BE2C (cell line): ENCODE measurements at regions not wholly inside any gene's neighbourhood (a gene's known extent, or its start where the extent isn't known, plus 50 kb on each side); places are given as distances from the start of the nearest gene placed in this dataset.

ENCODE experiments used
- DNase-seq: peaks from one replicate; pipeline ENCODE4 v3.0.0-alpha.2; 2020
- H3K27me3 ChIP-seq: fragments of 250-450 bp; sonication (Bioruptor Pico); 2 replicates; pipeline ENCODE4 v1.5.1; 2020; ENCODE audit warnings: mild to moderate bottlenecking
- H3K36me3 ChIP-seq: fragments of 250-450 bp; sonication (Bioruptor Pico); 2 replicates; pipeline ENCODE4 v1.5.1; 2020; ENCODE audit warnings: mild to moderate bottlenecking
- H3K4me1 ChIP-seq: fragments of 250-450 bp; sonication (Bioruptor Pico); 2 replicates; pipeline ENCODE4 v1.5.1; 2020
- H3K4me3 ChIP-seq: 2 replicates; pipeline ENCODE4 v1.5.1; 2011; ENCODE audit warnings: low read depth, low read length
- H3K9me3 ChIP-seq: fragments of 250-450 bp; sonication (Bioruptor Pico); 2 replicates; pipeline ENCODE4 v1.5.1; 2020
- TF ChIP-seq, protein P1 (sequence below): IDR thresholded peaks from 2 replicates; pipeline ENCODE4 v1.5.1; 2012; ENCODE audit warnings: mild to moderate bottlenecking, low read depth, low read length

- Histone ChIP-seq H3K9me3 (no peaks in the 10 kb centered on the region), H3K36me3 (no peaks in the 10 kb centered on the region), H3K4me3 (no peak overlapping the region), H3K27me3 (no peaks in the 10 kb centered on the region), H3K4me1 (no peaks in the 10 kb centered on the region)
- no peak for DNase-seq
- TF ChIP-seq, protein P1, sequence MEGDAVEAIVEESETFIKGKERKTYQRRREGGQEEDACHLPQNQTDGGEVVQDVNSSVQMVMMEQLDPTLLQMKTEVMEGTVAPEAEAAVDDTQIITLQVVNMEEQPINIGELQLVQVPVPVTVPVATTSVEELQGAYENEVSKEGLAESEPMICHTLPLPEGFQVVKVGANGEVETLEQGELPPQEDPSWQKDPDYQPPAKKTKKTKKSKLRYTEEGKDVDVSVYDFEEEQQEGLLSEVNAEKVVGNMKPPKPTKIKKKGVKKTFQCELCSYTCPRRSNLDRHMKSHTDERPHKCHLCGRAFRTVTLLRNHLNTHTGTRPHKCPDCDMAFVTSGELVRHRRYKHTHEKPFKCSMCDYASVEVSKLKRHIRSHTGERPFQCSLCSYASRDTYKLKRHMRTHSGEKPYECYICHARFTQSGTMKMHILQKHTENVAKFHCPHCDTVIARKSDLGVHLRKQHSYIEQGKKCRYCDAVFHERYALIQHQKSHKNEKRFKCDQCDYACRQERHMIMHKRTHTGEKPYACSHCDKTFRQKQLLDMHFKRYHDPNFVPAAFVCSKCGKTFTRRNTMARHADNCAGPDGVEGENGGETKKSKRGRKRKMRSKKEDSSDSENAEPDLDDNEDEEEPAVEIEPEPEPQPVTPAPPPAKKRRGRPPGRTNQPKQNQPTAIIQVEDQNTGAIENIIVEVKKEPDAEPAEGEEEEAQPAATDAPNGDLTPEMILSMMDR = no peak
Observed at GRCh38 chr2:217366266-217366895, 506.5 kb upstream of the TNP1 start.

GRCh38 chr2:217365656-217366055 is 505.8 kb upstream of the TNP1 start:
- DNase-seq = no peak
- H3K4me3 ChIP-seq = no peak overlapping the region
- TF ChIP-seq, protein P1 = no peak
- no peaks in the 10 kb centered on the region for H3K9me3 ChIP-seq
- H3K4me1 ChIP-seq = peaks cover 5% of the 10 kb centered on the region
- no peaks in the 10 kb centered on the region for H3K27me3 ChIP-seq
- no peaks in the 10 kb centered on the region for H3K36me3 ChIP-seq

- TF ChIP-seq, protein P1 = no peak
- DNase-seq = no peak
- no peaks in the 10 kb centered on the region for H3K9me3 ChIP-seq
- peaks cover 9% of the 10 kb centered on the region for H3K4me1 ChIP-seq
- H3K36me3 ChIP-seq = no peaks in the 10 kb centered on the region
- H3K4me3 ChIP-seq = no peak overlapping the region
- no peaks in the 10 kb centered on the region for H3K27me3 ChIP-seq
Observed at GRCh38 chr2:217364224-217364623, 504.4 kb upstream of the TNP1 start.

GRCh38 chr2:217363470-217363869 is 503.6 kb upstream of the TNP1 start:
- TF ChIP-seq, protein P1 = no peak
- DNase-seq = no peak

DNA sequence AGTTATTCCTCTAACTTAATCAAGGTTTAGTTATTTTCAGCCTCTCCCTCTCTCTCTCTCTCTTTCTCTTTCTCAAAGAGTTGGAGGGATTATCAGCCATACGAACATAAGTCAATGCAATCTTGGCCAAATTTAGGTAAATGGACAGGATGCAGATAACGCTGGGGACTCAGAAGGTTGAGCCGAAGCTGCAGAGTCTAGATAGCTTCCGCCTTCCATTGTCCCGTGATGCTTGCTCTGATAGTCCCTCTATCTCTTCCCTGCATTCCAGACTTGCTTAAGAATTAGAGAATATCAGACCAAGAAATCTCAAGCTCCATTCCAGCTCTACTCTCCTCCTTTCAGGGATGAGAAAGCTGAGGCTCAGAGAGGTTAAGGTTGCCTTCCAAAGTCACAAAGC is 502.8 kb upstream of the TNP1 start:
- Histone ChIP-seq H3K4me3 (no peak overlapping the region), H3K9me3 (no peaks in the 10 kb centered on the region), H3K4me1 (peaks cover 9% of the 10 kb centered on the region), H3K36me3 (no peaks in the 10 kb centered on the region), H3K27me3 (no peaks in the 10 kb centered on the region)
- no peak for DNase-seq
- TF ChIP-seq, protein P1 = no peak

More at GRCh38 chr2:217363470-217363869, 503.6 kb upstream of the TNP1 start:
- H3K9me3 ChIP-seq = no peaks in the 10 kb centered on the region
- H3K27me3 ChIP-seq = no peaks in the 10 kb centered on the region
- H3K4me1 ChIP-seq = peaks cover 9% of the 10 kb centered on the region
- no peak overlapping the region for H3K4me3 ChIP-seq
- H3K36me3 ChIP-seq = no peaks in the 10 kb centered on the region

DNA sequence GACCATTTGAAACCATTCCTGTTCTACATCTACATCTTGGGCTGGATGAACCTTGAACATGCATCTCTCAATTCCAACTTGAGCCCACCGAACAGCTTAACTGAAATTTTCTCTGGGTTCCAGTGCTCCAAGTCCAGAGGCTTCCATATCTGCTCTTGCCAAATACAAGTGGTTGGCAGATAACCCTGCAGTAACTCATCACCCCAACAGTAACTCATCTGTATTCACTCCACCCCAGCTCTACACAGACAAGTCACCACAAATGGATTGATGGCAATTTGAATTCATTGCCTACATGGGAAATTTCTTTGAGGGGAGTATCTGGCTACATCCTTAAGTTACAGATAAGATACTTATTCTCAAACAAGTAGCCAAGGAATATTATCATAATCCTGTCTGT is 502.4 kb upstream of the TNP1 start:
- H3K27me3 ChIP-seq = no peaks in the 10 kb centered on the region
- peaks cover 9% of the 10 kb centered on the region for H3K4me1 ChIP-seq
- TF ChIP-seq, protein P1 = no peak
- H3K4me3 ChIP-seq = no peak overlapping the region
- H3K36me3 ChIP-seq = no peaks in the 10 kb centered on the region
- DNase-seq = no peak
- H3K9me3 ChIP-seq = no peaks in the 10 kb centered on the region
